CD14-positive monocyte (primary cell): ENCODE measurements at regions not wholly inside any gene's neighbourhood (a gene's known extent, or its start where the extent isn't known, plus 50 kb on each side); places are given as distances from the start of the nearest gene placed in this dataset.

Experiments
- DNase-seq, 3 donors: peaks; one replicate each; pipeline ENCODE4 v3.0.0-alpha.2; 2011 to 2022
- H2AFZ ChIP-seq: 2 replicates; pipeline ENCODE4 v1.6.0; 2012; ENCODE audit warnings: mild to moderate bottlenecking, low read depth, low read length, inconsistent platforms; ENCODE audit not compliant: insufficient read depth, poor library complexity, severe bottlenecking
- H3K27ac ChIP-seq, 2 donors: 1 replicate in 1 of 2; 2 replicates in 1 of 2; pipeline ENCODE4 v1.5.1; 2012 to 2013; ENCODE audit warnings: low read length in 2 of 2, control low read depth in 1 of 2, inconsistent platforms in 1 of 2, low read depth in 1 of 2, mild to moderate bottlenecking in 1 of 2
- H3K27me3 ChIP-seq, 2 donors: one replicate each; pipeline versions ENCODE4 v1.6.0 to v1.6.1; 2011 to 2013; ENCODE audit warnings: low read length in 2 of 2; ENCODE audit not compliant: control insufficient read depth in 2 of 2, insufficient read depth in 2 of 2
- H3K36me3 ChIP-seq, 2 donors: replicated peaks in 1 of 2; 1 replicate in 1 of 2; 2 replicates in 1 of 2; pipeline versions ENCODE4 v1.5.1 to v1.6.1; 2012 to 2013; ENCODE audit warnings: low read length in 2 of 2, control low read depth in 1 of 2, inconsistent platforms in 1 of 2, mild to moderate bottlenecking in 1 of 2; ENCODE audit not compliant: insufficient read depth in 2 of 2, control insufficient read depth in 1 of 2
- H3K4me1 ChIP-seq, 2 donors: 1 replicate in 1 of 2; 2 replicates in 1 of 2; pipeline versions ENCODE4 v1.5.1 to v1.6.1; 2012 to 2013; ENCODE audit warnings: low read length in 2 of 2, control low read depth in 1 of 2, inconsistent platforms in 1 of 2, mild to moderate bottlenecking in 1 of 2, moderate library complexity in 1 of 2; ENCODE audit not compliant: insufficient read depth in 2 of 2, control insufficient read depth in 1 of 2
- H3K4me2 ChIP-seq: replicated peaks from 2 replicates; pipeline ENCODE3; 2012; ENCODE audit warnings: low read length, moderate library complexity, mild to moderate bottlenecking; ENCODE audit not compliant: poor library complexity, severe bottlenecking; ENCODE audit errors: extremely low read depth
- H3K4me3 ChIP-seq, 3 experiments: fragments of 200-600 bp in 1 of 3; sonication (generic) in 1 of 3; replicated peaks in 1 of 3; 1 replicate in 2 of 3; 2 replicates in 1 of 3; pipeline ENCODE4 v1.5.1; 2011 to 2013; ENCODE audit warnings: low read length in 3 of 3, mild to moderate bottlenecking in 3 of 3, control low read depth in 2 of 3, low read depth in 2 of 3, inconsistent platforms in 1 of 3, moderate library complexity in 1 of 3
- H3K79me2 ChIP-seq: 2 replicates; pipeline ENCODE4 v1.6.0; 2012; ENCODE audit warnings: mild to moderate bottlenecking, control low read depth, inconsistent platforms, low read length, moderate library complexity; ENCODE audit not compliant: insufficient read depth
- H3K9ac ChIP-seq: 2 replicates; pipeline ENCODE4 v1.6.0; 2017; ENCODE audit warnings: low read length, mild to moderate bottlenecking; ENCODE audit not compliant: insufficient read depth, poor library complexity, severe bottlenecking
- H3K9me3 ChIP-seq, 2 donors: replicated peaks in 1 of 2; 1 replicate in 1 of 2; 2 replicates in 1 of 2; pipeline versions ENCODE4 v1.5.1 to v1.6.1; 2012 to 2013; ENCODE audit warnings: low read length in 2 of 2, control low read depth in 1 of 2; ENCODE audit not compliant: control insufficient read depth in 1 of 2, insufficient read depth in 1 of 2
- H4K20me1 ChIP-seq: 2 replicates; pipeline ENCODE4 v1.6.0; 2012; ENCODE audit warnings: mild to moderate bottlenecking, low read length, control low read depth, moderate library complexity; ENCODE audit not compliant: insufficient read depth
- H3K27ac Mint-ChIP-seq, 7 donors: one replicate each; pipeline ENCODE4 v1.8.0; 2020; ENCODE audit warnings: mild to moderate bottlenecking in 7 of 7, mixed read lengths in 7 of 7, moderate library complexity in 6 of 7, inconsistent platforms in 2 of 7
- H3K27me3 Mint-ChIP-seq, 3 donors: one replicate each; pipeline ENCODE4 v1.8.0; 2021 to 2022; ENCODE audit warnings: low read depth in 3 of 3, mild to moderate bottlenecking in 3 of 3, mixed read lengths in 3 of 3, moderate library complexity in 3 of 3, inconsistent platforms in 1 of 3
- H3K36me3 Mint-ChIP-seq, 2 donors: one replicate each; pipeline ENCODE4 v1.8.0; 2020; ENCODE audit warnings: mixed read lengths in 2 of 2, inconsistent platforms in 1 of 2, mild to moderate bottlenecking in 1 of 2
- H3K4me1 Mint-ChIP-seq: one replicate; pipeline ENCODE4 v1.8.0; 2020; ENCODE audit warnings: mild to moderate bottlenecking, mixed read lengths
- H3K4me3 Mint-ChIP-seq, 2 donors: one replicate each; pipeline ENCODE4 v1.8.0; 2020; ENCODE audit warnings: mild to moderate bottlenecking in 2 of 2, mixed read lengths in 2 of 2, moderate library complexity in 1 of 2
- H3K9me3 Mint-ChIP-seq, 7 donors: one replicate each; pipeline ENCODE4 v1.8.0; 2020 to 2022; ENCODE audit warnings: mixed read lengths in 7 of 7, mild to moderate bottlenecking in 6 of 7, moderate library complexity in 6 of 7, inconsistent platforms in 2 of 7
- WGBS: methylation state at CpG from one replicate; pipeline ENCODE4 v1.1.5; 2013; ENCODE audit warnings: missing lambda C conversion rate; ENCODE audit not compliant: insufficient coverage; 5-methylcytosine and 5-hydroxymethylcytosine counted together
- intact Hi-C, 2 donors: fragments of 100-400 bp; cut with micrococcal nuclease; formaldehyde crosslinking; loops; one replicate each; pipeline versions ENCODE4 v1.15.0 to v1.15.1; 2023
- TF ChIP-seq, protein P1 (sequence below): fragments of 200-600 bp; IDR thresholded peaks from one replicate; pipeline ENCODE4 v1.8.0; 2022; ENCODE audit warnings: antibody characterized with exemption, mild to moderate bottlenecking

GRCh38 chr20:17852323-17852722, 116.3 kb downstream of the SNX5 start:
- Mint-ChIP-seq H3K4me3 (no peak overlapping the region), H3K9me3 (peaks cover 0 to 3% (median 0%) of the 10 kb centered on the region in 7 donors), H3K4me1 (peaks cover 6% of the 10 kb centered on the region), H3K27ac (no peak overlapping the region), H3K27me3 (peaks cover 0 to 5% (median 3%) of the 10 kb centered on the region in 3 donors), H3K36me3 (no peaks in the 10 kb centered on the region)
- 96% methylated on average over 3 of the region's 3 CpGs for WGBS
- H3K4me1 ChIP-seq: no peaks in the 10 kb centered on the region
- H3K9ac ChIP-seq: no peak overlapping the region
- no peak overlapping the region for H3K4me3 ChIP-seq
- no peak for DNase-seq
- intact Hi-C loops: no loop called here
- no peaks in the 10 kb centered on the region for H3K27me3 ChIP-seq
- H3K79me2 ChIP-seq: no peaks in the 10 kb centered on the region
- H3K36me3 ChIP-seq: no peaks in the 10 kb centered on the region
- peaks cover 0 to 3% of the 10 kb centered on the region in 2 donors for H3K9me3 ChIP-seq
- no peak overlapping the region for H2AFZ ChIP-seq
- H3K4me2 ChIP-seq: no peak overlapping the region
- no peak overlapping the region for H3K27ac ChIP-seq
- H4K20me1 ChIP-seq: no peaks in the 10 kb centered on the region
- TF ChIP-seq, protein P1, sequence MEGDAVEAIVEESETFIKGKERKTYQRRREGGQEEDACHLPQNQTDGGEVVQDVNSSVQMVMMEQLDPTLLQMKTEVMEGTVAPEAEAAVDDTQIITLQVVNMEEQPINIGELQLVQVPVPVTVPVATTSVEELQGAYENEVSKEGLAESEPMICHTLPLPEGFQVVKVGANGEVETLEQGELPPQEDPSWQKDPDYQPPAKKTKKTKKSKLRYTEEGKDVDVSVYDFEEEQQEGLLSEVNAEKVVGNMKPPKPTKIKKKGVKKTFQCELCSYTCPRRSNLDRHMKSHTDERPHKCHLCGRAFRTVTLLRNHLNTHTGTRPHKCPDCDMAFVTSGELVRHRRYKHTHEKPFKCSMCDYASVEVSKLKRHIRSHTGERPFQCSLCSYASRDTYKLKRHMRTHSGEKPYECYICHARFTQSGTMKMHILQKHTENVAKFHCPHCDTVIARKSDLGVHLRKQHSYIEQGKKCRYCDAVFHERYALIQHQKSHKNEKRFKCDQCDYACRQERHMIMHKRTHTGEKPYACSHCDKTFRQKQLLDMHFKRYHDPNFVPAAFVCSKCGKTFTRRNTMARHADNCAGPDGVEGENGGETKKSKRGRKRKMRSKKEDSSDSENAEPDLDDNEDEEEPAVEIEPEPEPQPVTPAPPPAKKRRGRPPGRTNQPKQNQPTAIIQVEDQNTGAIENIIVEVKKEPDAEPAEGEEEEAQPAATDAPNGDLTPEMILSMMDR: no peak

- no CpG with 5 or more reads among the region's 4 CpGs for WGBS
- no peak overlapping the region for H3K4me3 ChIP-seq
- Mint-ChIP-seq H3K9me3 (peaks cover 0 to 5% (median 0%) of the 10 kb centered on the region in 7 donors), H3K4me1 (peaks cover 9% of the 10 kb centered on the region), H3K4me3 (no peak overlapping the region), H3K27ac (no peak overlapping the region), H3K27me3 (peaks cover 0 to 3% (median 3%) of the 10 kb centered on the region in 3 donors), H3K36me3 (no peaks in the 10 kb centered on the region)
- peaks cover 0 to 3% of the 10 kb centered on the region in 2 donors for H3K9me3 ChIP-seq
- H3K4me2 ChIP-seq: no peak overlapping the region
- H3K27me3 ChIP-seq: no peaks in the 10 kb centered on the region
- TF ChIP-seq, protein P1: no peak
- no peaks in the 10 kb centered on the region for H3K36me3 ChIP-seq
- H3K27ac ChIP-seq: no peak overlapping the region
- DNase-seq: no peak
- peaks cover 0 to 4% of the 10 kb centered on the region in 2 donors for H3K4me1 ChIP-seq
- H4K20me1 ChIP-seq: no peaks in the 10 kb centered on the region
- no peak overlapping the region for H3K9ac ChIP-seq
- H3K79me2 ChIP-seq: no peaks in the 10 kb centered on the region
- intact Hi-C loops: no loop called here
- no peak overlapping the region for H2AFZ ChIP-seq
These were observed 117.9 kb downstream of the SNX5 start for GRCh38 chr20:17850684-17851026.
